GM12891 (cell line): ENCODE measurements at regions not wholly inside any gene's neighbourhood (a gene's known extent, or its start where the extent isn't known, plus 50 kb on each side); places are given as distances from the start of the nearest gene placed in this dataset.

Experiments used
- POLR2A ChIP-seq: IDR thresholded peaks from 2 replicates; pipeline ENCODE4 v1.6.1; 2011; ENCODE audit warnings: low read depth, low read length, control low read depth
- POLR2AphosphoS5 ChIP-seq: IDR thresholded peaks from 2 replicates; pipeline ENCODE4 v1.6.1; 2011; ENCODE audit warnings: low read depth, low read length, control low read depth
- SPI1 ChIP-seq: IDR thresholded peaks from 2 replicates; pipeline ENCODE4 v1.6.1; 2011; ENCODE audit warnings: low read depth, low read length, control low read depth
- TAF1 ChIP-seq: IDR thresholded peaks from 2 replicates; pipeline ENCODE4 v1.6.1; 2011; ENCODE audit warnings: low read depth, low read length, control low read depth

DNA sequence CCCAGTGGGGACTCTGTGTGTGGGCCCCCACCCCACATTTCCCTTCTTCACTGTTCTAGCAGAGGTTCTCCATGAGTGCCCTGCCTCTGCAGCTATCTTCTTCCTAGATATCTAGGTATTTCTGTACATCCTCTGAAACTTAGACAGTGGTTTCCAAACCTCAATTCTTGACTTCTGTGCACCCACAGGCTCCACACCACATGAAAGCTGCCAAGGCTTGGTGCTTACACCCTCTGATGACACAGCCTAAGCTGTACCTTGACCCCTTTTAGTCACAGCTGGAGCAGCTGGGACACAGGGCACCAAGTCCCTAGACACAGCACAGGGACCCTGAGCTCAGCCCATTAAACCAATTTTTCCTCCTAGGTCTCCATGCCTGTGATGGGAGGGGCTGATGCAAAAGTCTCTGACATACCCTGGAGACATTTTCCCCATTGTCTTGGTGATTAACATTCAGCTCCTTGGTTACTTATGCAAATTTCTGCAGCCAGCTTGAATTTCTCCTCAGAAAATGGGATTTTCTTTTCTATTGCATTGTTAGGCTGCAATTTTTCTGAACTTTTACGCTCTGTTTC is 304.5 kb downstream of the OTOL1 start:
- TF ChIP-seq POLR2A = no peak
- TF ChIP-seq TAF1 = no peak
- TF ChIP-seq POLR2AphosphoS5 = no peak
- no peak for TF ChIP-seq SPI1
